Ecto neural progenitor cell (in vitro differentiated cells): ENCODE measurements at regions not wholly inside any gene's neighbourhood (a gene's known extent, or its start where the extent isn't known, plus 50 kb on each side); places are given as distances from the start of the nearest gene placed in this dataset.
"Not testable (repeated sequence)": the region's sequence is repeated elsewhere in the genome, so short reads cannot be mapped to it uniquely, and the experiment has no call there.

Experiments
- DNase-seq: peaks from one replicate; pipeline ENCODE4 v3.0.0-alpha.2; 2018; ENCODE audit warnings: low spot score

DNA sequence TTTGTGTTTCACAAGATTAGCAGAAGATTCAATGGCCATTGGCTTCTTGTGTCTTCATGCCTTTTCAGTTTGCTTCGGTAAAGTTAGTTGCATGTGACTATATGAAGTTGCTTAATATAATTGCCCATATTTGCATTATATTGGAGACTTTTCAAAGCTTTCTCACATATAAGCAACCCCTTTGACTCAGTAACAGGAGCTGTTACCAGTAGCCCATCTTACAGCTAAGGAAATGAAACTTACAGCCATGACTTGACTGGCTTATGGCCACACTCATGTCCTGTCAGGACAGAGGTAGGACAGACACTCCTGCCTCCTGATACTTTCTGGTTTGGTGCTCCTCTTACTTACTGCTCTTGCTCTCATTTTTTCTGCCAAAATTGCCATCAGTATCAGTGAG lies 1082.1 kb downstream of the BCL11B start:
- DNase-seq: no peak

DNA sequence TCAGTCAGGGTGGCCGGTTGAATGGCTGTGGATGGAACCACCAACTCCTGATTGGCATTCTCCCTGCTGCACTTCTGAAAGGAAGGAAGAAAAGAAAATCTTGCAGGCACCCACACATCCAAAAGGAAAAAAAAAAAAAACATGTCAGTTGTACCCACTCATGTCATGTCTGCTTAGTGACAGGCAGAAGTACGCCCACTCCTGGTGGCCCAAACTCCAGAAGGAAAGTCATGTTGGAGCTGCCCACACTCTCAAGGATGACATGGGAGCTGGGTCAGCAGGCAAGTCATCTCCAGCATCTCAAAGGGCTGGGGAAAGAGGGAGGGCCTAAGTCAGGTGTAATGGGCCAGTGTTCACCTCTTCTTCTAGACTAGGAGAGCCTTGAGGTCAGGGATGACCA lies 1079.1 kb downstream of the BCL11B start:
- no peak for DNase-seq

DNA sequence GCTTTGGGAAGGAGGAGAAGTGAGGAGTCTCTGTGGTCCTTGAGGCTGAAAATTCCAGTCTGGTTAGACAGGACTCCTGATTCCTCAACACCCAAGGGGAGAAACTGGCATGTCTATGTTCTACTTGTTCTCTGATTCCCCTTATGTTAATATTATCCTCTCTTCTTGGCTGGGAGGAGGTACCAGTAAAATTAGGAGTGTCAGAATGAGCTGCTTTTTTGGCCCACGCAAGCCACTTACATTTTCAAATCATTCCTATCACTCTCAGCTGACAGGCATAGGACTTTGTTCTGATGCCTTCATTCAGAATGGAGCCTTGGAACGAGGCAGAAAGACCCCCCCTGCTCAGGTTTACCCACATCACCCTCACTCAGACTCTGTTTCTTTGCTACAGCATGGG lies 1077.2 kb downstream of the BCL11B start:
- DNase-seq: no peak

DNA sequence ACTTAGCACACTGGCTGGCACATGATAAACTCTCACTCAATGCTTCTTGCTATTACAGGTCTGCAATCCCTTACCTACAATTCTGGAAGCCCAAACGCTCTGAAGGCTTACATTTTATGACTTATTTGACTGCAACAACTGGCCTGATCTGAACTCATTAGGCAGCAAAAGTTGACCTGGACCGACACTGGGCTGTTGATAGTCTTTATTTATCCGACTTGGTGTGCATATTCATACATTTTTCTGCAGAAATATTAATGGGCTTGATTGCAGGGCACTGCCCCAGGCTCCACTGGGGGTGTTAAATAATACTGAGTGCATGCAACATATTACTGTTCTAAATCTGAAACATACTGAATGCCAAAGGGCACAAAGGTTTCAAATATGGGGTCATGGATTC lies 1076.7 kb downstream of the BCL11B start:
- no peak for DNase-seq

DNA sequence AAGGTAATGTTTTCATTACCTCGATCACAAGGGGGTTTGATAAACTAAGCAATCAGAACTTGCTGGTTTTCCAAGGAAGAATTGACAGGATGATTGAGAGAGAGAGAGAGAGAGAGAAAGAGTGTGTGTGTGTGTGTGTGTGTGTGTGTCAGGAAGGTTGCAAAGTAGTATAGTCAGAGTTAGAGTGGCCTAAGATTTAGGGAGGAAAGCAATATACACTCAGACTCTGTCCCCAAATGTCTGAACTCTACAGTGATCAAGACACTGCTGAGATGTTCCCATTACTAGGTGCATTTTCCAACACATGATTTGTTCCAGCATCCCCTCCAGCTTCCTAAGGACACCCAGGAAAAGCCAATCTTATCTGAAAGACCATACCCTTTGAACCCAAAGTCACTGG lies 1074.1 kb downstream of the BCL11B start:
- no peak for DNase-seq

DNA sequence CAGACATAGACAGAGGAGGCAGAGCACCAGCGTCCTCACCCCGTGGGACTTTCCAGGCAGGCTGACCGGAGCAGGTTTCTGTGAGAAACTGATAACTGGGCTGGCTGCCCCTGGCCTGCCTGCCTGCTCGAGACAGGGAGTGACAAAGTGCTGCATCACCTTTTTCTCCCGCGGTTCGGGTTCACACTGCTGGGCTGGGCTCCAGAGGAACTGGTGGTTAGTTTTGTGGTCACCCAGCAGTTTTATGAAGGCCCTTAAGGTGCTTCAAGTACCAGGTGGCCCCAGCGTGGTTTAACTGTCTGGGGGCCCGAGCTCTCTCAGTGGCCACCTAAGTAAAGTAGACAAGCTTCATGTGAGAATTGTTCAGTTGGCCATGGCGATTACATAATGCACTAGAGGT lies 1073.6 kb downstream of the BCL11B start:
- no peak for DNase-seq

DNA sequence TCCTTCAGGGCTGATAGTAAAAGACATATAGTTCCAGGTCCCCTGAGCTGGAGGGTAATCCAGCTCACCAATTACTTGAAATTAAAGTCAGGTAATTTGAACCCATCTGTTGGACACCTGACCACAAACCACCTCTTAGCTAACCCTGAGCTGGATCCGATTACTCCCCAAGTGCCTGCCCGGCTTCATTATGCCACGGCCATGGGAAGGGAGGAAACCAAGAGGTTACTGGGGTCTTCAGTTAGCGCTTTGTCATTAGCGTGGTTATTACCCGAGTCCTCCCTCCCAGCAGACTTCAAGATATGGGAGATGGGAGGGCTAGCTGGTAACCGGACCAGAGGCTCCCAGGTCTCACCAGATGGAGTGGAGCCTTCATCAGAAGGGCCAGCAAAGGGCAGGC lies 1071.4 kb downstream of the BCL11B start:
- no peak for DNase-seq

DNA sequence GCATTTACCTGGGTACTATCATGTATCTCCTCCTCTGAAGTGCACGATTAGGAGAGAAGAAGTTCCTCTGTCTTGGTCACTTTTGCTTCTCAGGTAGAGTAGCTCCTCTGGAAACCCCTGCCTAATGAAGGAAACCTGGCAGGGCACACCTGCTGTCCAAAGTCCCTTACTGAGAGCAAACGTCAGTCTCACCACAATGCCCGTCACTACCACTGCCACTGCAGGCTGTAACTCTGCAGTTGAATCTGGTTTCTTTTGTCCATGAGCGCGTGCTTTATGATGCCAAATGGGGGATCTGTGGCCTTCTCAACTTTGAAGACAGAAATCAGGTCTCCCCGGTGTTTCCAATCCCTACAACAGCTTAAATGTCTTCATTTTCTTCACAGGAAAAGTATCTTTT lies 1068.6 kb downstream of the BCL11B start:
- no peak for DNase-seq

DNA sequence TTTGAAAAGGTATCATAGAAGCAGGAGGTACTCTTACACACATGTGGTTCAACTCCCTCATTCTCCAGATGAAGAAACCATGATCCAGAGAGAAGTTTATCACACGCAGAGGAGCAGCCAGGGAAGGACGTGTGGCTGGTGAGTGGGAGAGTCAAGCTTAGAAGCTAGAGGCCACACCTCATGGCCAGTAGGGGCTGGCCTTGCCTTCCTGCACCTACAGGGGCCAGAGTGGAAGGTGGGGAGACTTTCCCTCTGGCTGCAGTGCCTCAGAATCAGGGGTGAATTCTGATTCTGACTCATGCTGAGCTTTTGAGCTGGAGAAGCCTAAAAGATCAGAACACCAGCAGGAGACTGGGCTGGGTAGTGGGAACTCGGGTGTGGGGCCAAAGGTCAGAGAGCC lies 1067.9 kb downstream of the BCL11B start:
- DNase-seq: no peak

DNA sequence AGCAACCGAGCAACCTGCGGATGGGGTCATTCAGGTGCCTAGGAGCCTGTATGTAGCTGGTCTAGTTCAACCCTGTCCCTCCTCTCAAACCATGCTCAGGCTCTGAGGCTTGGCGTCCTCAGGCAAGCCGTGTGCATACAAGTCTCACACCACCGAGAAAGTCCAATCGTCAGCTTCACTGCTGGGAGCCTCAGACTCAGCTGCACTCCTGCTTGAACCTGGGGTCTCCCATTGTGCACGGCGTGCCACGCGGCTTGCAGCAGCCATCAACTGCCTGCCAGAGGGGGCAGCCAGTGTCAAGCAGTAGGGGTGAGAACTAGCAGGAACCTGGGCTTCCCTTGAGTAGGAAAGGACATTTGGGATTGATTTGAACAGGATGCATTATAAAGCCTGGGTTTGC lies 1064.6 kb downstream of the BCL11B start:
- DNase-seq: no peak

DNA sequence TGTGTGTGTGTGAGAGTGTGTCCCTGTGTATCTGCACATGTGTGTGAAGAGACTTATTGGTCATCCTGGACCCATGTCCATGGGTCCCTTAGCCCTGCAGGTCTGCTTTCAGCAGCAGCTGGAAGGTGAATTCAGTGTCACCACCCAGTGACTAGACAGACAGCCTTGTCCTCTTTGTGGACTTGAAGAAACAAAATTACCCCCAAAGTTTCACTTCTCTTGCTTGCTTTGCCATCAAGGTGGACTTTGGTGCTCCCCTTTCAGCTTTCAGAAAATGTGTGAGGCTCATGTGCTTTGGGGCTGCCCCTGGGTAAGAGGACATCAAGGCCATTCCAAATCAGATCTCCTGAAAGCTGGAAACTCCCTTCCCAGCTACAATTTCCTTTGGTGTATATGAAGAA lies 1063.8 kb downstream of the BCL11B start:
- DNase-seq: no peak

DNA sequence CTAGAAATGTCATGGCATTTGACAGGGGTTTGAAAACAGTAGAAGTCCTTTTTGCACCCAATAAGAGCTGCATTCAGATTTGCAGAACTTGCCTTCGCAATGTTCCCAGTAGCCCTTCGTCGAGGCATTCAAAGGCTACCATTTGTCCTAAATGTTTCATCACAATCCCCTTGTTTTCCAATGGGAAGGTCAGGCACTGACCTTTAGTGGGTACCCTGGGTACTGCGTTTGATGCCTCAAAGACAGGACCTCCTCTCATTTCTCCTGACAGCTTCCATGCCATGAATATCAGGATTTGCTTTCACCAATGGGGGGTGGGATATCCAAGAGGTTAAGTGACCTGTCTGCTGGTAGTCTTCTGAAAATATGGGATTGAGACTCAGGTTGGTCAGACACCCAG lies 1063.1 kb downstream of the BCL11B start:
- no peak for DNase-seq

DNA sequence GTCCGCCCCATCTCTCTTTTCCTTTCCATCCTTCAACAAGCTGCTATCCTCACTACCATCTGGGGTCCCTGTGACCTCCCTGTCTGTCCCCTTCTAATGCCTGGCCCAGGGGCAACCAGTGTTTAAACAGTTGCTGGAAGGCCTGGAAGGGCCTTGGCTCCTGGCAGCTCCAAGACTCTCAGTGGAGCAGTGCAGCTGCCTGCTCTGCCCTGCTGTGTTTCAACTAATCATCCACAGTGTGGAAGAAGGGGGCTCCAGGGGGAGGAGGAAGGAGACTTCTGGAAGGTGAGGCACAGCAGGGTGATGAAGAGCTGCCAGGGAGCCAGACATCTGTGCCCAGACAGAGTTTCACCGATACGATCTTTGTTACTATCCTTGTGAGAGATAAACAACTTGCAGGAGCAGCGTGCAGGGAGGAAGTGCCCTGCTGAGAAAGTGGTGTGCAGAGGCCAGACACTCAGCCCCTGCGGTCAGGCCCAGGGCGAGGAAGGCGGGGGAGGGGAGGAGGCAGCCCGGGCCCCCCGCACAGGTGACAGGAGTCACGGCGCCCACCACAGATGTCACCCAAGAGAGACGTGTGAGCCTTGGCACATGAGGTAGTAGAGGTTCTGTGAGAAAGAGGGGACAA lies 1061.8 kb downstream of the BCL11B start:
- no peak for DNase-seq

DNA sequence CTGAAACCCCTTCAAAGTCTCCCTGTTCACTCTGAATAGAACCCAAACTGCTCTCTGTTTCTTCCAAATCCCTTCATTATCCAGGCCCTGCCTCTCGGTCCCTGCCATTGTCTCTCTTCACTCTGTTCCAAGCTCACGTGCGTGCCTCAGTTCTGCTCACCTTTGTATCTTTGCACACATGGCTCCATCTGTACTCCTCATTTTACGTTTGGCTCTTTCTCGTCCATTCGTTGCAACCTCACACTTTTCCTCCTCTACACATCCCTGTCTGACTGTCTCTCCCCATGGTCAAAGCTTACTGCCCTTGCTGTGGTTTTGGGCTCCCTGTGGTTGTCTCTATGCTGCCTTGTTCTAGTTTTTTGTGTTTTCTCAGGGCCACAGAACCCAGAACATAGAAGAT lies 1054.5 kb downstream of the BCL11B start:
- no peak for DNase-seq

DNA sequence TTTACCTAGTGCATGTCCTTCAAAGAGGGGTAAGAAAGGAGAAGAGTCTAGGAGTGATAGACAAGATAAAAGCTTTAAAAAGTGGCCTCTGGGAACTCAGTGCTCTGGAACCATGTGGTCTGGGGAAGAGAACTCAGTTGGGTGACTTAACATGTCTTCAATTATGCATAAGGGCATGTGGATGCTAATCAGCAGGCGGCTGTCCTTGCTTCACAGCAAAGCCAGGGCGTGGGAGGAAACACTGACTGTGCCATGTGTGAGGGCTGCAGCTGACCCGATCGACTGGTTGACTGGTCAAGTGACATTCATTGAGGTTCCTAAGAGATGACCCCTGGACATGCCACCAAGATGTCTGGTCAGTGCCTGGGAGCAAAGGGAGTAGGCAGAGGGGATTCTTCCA lies 1053.8 kb downstream of the BCL11B start:
- DNase-seq: no peak

DNA sequence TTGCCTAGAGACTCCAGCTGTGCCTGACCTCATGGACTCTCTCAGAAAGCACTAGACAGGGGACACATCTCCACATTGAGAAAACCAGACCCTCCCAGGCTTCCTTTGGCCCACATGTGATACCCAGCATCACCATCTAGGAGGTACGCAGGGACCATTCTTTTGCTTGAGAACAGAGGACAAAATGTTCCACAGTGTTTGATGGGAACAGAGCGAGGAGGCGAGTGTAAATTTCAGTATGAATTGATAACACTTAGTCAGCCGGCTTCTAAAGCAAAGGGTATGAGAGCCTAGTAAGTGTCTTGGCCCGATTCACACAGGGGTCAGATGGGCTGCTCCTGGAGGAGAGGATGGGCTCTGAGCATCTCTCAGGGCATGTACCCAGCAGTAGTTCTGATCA lies 1052.4 kb downstream of the BCL11B start:
- no peak for DNase-seq

DNA sequence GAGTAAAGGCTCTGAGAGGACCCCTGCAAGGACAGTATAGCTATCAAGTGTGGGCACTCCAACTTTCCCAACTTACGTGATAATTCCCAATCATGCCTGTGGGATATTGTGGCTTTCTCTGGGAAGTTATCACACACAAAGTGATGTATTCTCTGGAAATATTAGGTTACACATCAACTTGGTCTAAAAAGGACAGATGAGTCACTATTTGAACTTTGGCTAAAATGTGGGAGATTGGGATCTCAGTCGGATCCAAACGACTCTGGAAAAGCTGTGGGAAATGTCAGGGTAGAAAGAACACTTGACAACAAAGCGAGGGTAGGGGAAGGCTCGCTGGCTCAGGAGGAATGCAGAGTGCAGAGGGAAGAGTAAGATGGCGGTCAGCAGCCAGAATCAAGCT lies 1048.9 kb downstream of the BCL11B start:
- no peak for DNase-seq

DNA sequence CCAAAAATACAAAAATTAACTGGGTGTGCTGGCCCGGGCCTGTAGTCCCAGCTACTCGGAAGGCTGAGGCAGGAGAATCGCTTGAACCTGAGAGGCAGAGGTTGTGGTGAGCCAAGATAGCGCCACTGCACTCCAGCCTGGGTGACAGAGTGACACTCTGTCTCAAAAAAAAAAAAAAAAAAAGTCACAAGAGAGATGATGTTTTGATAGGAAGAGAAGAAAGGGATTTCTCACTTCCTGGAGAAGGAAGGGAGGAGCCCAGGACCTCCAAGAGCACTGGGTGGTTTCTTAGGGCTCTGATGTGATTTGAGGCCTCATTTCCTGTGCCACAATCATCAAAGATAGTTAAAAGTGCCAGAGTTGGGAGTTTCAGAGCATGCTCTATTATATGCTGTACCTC lies 1048.3 kb downstream of the BCL11B start:
- DNase-seq: not testable (repeated sequence)

DNA sequence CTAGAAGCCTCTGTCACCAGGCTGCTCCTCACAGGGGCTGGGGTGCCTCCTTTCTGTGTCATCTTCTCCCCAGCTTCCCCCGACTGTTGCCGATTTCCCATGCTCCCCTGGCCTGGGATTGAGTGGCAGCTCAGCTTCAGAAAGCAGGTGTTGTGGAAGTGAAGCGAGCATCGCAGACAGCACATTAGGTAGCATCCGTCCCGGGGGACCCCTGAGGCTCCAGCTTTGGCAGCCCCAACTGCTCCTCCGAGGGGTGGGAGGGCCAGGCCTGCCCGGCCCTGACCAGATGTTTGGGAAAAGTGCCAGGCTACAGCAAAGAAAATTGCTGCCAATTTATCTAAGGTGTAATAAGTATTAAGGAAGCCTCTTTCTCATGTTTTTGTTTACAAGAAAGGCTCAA lies 1045.6 kb downstream of the BCL11B start:
- no peak for DNase-seq

DNA sequence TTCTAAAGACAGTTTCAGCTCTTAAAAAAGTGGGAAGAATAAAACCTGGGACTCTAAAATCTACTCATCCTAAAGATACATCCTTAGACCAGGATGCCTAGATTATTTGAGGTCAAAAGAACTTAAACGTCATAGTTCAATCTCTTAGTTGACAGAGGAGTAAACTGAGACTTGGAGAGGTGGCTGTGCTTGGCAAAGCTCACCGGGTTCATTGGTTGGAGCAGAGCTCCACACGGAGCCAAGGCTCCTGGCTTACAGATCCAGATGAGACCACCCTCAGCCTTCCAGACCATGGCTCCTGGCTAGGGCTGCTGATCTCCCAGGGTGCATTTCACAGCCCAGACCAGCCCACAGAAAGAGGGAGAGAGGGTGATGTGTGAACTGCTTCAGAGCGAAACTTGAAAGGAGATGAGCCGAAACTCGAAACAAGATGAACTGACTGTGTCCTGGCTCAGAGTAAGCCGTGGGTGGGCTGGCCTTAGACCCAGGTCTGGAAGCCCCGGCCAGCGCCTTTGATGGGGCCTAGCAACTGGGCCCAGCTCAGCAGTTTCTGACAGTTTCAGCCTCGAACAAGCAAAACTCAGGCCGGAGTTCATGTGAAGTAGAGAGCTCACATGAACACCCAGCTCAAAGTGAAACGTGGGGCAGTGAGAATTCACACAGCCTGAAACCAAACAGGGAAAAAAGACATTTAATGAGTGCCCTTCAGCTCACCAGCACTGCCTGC lies 1044.8 kb downstream of the BCL11B start:
- DNase-seq: no peak

DNA sequence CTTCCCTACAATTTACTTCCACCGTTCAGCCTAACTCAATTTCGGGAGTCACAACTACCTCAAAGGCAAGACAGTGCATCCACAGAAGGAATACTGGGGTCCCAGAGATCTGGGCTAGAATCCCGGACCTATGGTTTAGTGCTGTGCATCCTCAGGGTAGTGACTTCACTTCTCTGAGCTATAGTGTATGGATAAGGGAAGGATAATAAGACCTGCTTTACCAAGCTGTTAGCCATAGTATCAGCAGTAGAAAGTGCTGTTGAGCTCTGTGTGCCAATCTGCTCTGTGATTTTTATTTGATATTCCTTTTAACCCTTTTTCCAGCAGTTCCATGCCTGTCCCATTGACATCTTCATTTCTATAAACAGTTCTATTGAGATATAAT lies 1044.3 kb downstream of the BCL11B start:
- DNase-seq: no peak

DNA sequence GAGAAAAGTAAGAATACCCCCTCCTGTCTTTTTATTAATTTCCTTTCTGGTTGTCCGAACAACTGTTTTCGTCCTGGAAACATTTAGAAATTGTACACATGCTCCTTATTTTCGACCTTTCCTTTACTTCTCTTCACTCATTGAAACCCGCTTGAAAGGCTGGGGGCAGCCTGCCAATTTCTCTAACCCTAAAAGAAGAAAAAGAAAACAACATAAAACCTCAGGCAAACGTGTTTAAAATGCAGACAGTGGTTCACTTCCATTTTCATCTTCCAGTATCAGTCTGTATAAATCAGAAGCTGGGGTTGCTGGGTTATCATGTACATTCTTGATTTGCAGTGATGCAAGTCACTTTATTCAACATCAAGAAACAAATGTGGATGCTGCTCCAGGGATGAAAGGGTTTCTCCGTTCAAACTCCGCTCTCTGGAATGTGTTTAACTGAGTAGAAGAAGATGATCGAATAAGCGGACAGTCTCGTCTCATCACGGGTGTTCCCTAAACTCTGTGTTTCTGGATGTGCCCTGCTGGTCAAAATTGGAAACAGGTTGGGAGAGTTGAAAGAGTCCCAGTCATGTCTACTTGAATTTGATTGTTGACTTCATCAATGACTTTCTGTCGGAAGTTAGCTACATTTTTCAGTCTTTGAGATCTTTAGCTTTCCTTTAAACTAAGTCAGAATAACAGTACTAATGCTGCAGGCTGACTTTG lies 1042.2 kb downstream of the BCL11B start:
- DNase-seq: no peak

DNA sequence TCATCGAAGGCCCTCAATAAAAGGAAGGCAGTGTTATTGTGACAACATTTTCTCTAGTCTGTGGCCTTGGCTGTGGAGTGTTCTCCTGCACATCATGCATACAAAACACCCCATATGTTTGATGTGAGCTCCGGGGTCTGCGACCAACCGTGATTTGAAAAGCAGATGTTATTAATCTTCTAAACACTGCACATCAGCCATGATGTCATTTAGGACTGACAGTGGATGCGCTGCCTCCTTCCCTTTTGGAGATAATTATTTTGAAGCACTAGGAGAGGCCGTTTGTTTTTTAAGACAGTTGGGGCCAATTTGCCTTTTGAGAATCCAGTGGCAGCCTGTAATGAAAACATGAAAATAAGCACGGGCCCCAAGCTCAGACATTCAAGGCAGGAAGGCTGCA lies 1041.6 kb downstream of the BCL11B start:
- no peak for DNase-seq

DNA sequence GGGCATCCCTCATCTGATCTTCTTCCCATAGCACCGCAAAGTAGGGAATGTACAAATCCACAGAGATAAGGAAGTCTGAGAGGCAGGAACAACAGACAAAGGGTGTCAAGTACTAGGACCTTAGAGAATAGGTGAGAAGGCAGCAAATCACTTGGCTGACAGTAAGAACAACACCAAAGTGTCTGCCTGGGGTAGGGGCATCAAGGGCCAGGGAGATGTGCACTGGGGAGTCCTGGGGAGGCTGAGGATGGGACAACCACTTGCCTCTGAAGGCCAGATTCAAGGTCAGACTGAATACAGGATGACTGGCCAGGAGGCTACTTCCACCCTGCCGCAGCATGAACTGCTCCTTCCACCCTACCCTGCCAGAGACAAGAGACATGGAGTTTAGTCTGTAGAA lies 1040.8 kb downstream of the BCL11B start:
- DNase-seq: no peak
